ENCODE measurements at regions not wholly inside any gene's neighbourhood (a gene's known extent, or its start where the extent isn't known, plus 50 kb on each side); places are given as distances from the start of the nearest gene placed in this dataset.

DNA sequence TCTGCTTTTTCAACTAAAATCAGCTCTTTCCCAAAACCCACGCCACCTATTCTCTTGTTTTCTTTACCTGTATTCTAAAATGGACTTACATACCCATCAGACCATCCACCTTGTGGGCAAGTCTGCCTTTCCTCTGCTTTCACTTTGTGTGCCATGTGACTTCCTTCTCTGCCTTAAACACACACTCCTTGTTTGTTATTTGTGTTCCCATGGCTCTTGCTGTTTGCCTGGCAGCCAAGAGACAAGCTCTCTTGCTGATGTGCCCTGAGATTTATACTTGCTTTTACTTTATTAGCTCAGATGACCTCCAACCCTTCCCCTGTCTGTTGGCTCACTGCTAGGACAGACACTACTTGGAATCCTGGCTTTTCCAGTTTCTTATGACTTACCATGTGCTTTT is 309.7 kb upstream of the LRRTM4 start:
- Histone ChIP-seq H4K8ac (ENCODE audit: low read depth, low read length) (no peak overlapping the region), H3K4me3 (ENCODE audit: low read depth, low read length) (no peak overlapping the region), H3K14ac (ENCODE audit: low read length) (no peak overlapping the region), H3K4me1 (ENCODE audit: control insufficient read depth in 1 of 2, insufficient read depth in 2 of 2, low read length in 2 of 2) (no peaks in the 10 kb centered on the region), H3K9me3 (ENCODE audit: insufficient read depth, low read depth, low read length) (peaks cover 5% of the 10 kb centered on the region), H2BK5ac (ENCODE audit: low read depth, low read length, poor library complexity) (no peak overlapping the region), H3K4ac (ENCODE audit: low read depth, low read length) (no peak overlapping the region), H4K12ac (ENCODE audit: low read depth, low read length) (no peak overlapping the region), H3K18ac (ENCODE audit: low read length) (no peak overlapping the region), H2BK120ac (ENCODE audit: insufficient read depth, low read length, poor library complexity) (no peak overlapping the region), H2AK5ac (ENCODE audit: low read length) (no peak overlapping the region), H3K27ac (ENCODE audit: low read depth, low read length) (no peak overlapping the region), H3K9ac (ENCODE audit: low read length) (no peak overlapping the region), H3K36me3 (ENCODE audit: control insufficient read depth in 1 of 2, insufficient read depth in 2 of 2, low read length in 2 of 2) (peaks cover 0 to 3% of the 10 kb centered on the region in 2 experiments), H3K27me3 (ENCODE audit: insufficient read depth, low read length) (no peaks in the 10 kb centered on the region), H3K23ac (ENCODE audit: low read length) (no peak overlapping the region), H4K91ac (ENCODE audit: low read depth, low read length) (no peak overlapping the region), H3K4me2 (ENCODE audit: low read length) (no peak overlapping the region), H3K79me1 (ENCODE audit: low read length) (no peaks in the 10 kb centered on the region), H2BK12ac (ENCODE audit: low read length) (no peak overlapping the region), H3K79me2 (ENCODE audit: control insufficient read depth, insufficient read depth, low read length, poor library complexity) (no peaks in the 10 kb centered on the region), H2AFZ (ENCODE audit: insufficient read depth, low read length, poor library complexity) (no peak overlapping the region)
- no CpG with 5 or more reads among the region's 1 CpG for WGBS (ENCODE audit: extremely low coverage, insufficient coverage, insufficient read length)
- DNase-seq, result no peak

DNA sequence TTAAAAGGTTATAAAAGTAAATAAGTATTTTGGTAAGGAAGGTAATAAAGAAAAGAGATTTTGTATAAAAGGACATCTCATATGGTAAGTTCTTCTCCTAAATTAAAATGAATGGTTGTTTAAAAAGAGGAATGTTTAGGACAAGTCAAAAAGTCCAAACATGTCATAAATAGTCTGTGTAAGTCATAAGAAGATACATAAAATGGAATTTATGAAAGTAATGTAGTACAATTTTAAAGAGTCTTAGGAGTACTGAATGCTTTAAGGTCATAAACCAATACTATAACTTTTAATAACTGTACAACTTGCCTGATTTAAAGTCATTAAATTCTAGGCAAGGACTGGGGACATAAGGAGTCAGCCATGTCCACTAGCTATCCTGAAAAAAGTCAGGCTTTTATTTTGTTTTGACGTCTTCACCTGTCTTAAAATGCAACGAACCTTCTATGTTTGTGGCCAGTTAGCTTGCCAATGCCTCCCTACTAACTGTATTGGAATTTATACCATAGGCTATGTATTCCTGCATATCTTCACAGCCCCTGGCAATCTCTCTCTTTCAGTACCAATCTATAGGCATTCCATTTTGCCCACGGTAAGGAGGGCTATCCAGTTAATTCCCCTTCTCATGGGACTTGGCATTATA is 312.3 kb upstream of the LRRTM4 start:
- no peaks in the 10 kb centered on the region for H3K4me1 ChIP-seq (ENCODE audit: control insufficient read depth in 1 of 2, insufficient read depth in 2 of 2, low read length in 2 of 2)
- no peaks in the 10 kb centered on the region for H3K27me3 ChIP-seq (ENCODE audit: insufficient read depth, low read length)
- H3K4me2 ChIP-seq (ENCODE audit: low read length), result no peak overlapping the region
- no peak overlapping the region for H4K8ac ChIP-seq (ENCODE audit: low read depth, low read length)
- no peak overlapping the region for H3K14ac ChIP-seq (ENCODE audit: low read length)
- H3K9ac ChIP-seq (ENCODE audit: low read length), result no peak overlapping the region
- DNase-seq, result no peak
- H2AFZ ChIP-seq (ENCODE audit: insufficient read depth, low read length, poor library complexity), result no peak overlapping the region
- H3K79me1 ChIP-seq (ENCODE audit: low read length), result no peaks in the 10 kb centered on the region
- H3K36me3 ChIP-seq (ENCODE audit: control insufficient read depth in 1 of 2, insufficient read depth in 2 of 2, low read length in 2 of 2), result peaks cover 0 to 3% of the 10 kb centered on the region in 2 experiments
- no peak overlapping the region for H4K91ac ChIP-seq (ENCODE audit: low read depth, low read length)
- H2BK5ac ChIP-seq (ENCODE audit: low read depth, low read length, poor library complexity), result no peak overlapping the region
- no peak overlapping the region for H3K18ac ChIP-seq (ENCODE audit: low read length)
- WGBS (ENCODE audit: extremely low coverage, insufficient coverage, insufficient read length), result no CpG with 5 or more reads among the region's 3 CpGs
- no peak overlapping the region for H4K12ac ChIP-seq (ENCODE audit: low read depth, low read length)
- H3K79me2 ChIP-seq (ENCODE audit: control insufficient read depth, insufficient read depth, low read length, poor library complexity), result no peaks in the 10 kb centered on the region
- no peak overlapping the region for H3K4me3 ChIP-seq (ENCODE audit: low read depth, low read length)
- H3K4ac ChIP-seq (ENCODE audit: low read depth, low read length), result no peak overlapping the region
- H3K23ac ChIP-seq (ENCODE audit: low read length), result no peak overlapping the region
- H2BK12ac ChIP-seq (ENCODE audit: low read length), result no peak overlapping the region
- peaks cover 5% of the 10 kb centered on the region for H3K9me3 ChIP-seq (ENCODE audit: insufficient read depth, low read depth, low read length)
- no peak overlapping the region for H3K27ac ChIP-seq (ENCODE audit: low read depth, low read length)
- H2BK120ac ChIP-seq (ENCODE audit: insufficient read depth, low read length, poor library complexity), result no peak overlapping the region
- H2AK5ac ChIP-seq (ENCODE audit: low read length), result no peak overlapping the region

DNA sequence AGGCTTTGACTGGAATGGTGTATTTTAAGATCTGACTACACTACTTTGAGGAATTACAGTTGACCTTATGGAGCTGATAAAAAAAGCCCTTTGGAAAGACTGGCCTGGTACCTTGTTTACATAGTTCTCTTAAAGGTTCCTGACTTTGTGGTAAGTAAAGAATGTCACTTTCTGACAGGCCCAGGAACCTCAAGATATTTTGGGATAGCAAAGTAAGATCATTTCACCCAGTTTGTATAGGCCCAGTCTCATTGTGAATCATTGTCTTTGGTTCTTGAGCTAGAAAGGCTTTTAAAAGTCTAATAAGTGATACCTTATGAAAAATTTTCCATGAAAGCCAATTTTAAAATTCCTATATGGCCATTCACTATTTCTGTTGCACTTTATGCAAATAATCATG is 316.3 kb upstream of the LRRTM4 start:
- Histone ChIP-seq H3K4ac (ENCODE audit: low read depth, low read length) (no peak overlapping the region), H3K36me3 (ENCODE audit: control insufficient read depth in 1 of 2, insufficient read depth in 2 of 2, low read length in 2 of 2) (peaks cover 0 to 3% of the 10 kb centered on the region in 2 experiments), H4K91ac (ENCODE audit: low read depth, low read length) (no peak overlapping the region), H3K18ac (ENCODE audit: low read length) (no peak overlapping the region), H3K79me1 (ENCODE audit: low read length) (no peaks in the 10 kb centered on the region), H4K12ac (ENCODE audit: low read depth, low read length) (no peak overlapping the region), H3K4me2 (ENCODE audit: low read length) (no peak overlapping the region), H4K8ac (ENCODE audit: low read depth, low read length) (no peak overlapping the region), H3K23ac (ENCODE audit: low read length) (no peak overlapping the region), H3K14ac (ENCODE audit: low read length) (no peak overlapping the region), H2BK12ac (ENCODE audit: low read length) (no peak overlapping the region), H3K27me3 (ENCODE audit: insufficient read depth, low read length) (no peaks in the 10 kb centered on the region), H3K27ac (ENCODE audit: low read depth, low read length) (no peak overlapping the region), H2BK5ac (ENCODE audit: low read depth, low read length, poor library complexity) (no peak overlapping the region), H2AFZ (ENCODE audit: insufficient read depth, low read length, poor library complexity) (no peak overlapping the region), H3K9me3 (ENCODE audit: insufficient read depth, low read depth, low read length) (peaks cover 5% of the 10 kb centered on the region), H2AK5ac (ENCODE audit: low read length) (no peak overlapping the region), H3K79me2 (ENCODE audit: control insufficient read depth, insufficient read depth, low read length, poor library complexity) (no peaks in the 10 kb centered on the region), H3K4me1 (ENCODE audit: control insufficient read depth in 1 of 2, insufficient read depth in 2 of 2, low read length in 2 of 2) (no peaks in the 10 kb centered on the region), H3K9ac (ENCODE audit: low read length) (no peak overlapping the region), H3K4me3 (ENCODE audit: low read depth, low read length) (no peak overlapping the region), H2BK120ac (ENCODE audit: insufficient read depth, low read length, poor library complexity) (no peak overlapping the region)
- no peak for DNase-seq

DNA sequence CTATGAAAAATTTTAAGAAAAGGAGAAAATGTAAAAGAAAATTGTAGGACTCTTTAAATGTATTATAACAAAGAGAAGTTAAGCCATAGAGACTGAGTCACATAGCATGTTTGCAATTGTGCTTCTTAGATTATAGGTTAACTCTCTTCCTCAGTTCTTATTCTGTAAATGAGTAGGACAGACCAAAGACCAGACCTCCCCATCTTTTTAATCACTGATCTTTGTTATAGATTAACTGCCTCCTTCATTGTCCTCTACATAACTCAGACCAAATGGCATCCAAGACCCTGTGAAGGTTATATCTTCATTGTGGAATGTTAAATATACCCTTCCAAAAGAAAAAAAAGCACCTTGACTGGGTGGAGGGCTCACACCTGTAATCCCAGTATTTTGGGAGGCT is 316.9 kb upstream of the LRRTM4 start:
- no peaks in the 10 kb centered on the region for H3K27me3 ChIP-seq (ENCODE audit: insufficient read depth, low read length)
- no peak overlapping the region for H3K14ac ChIP-seq (ENCODE audit: low read length)
- H3K23ac ChIP-seq (ENCODE audit: low read length), result no peak overlapping the region
- no peak overlapping the region for H2BK120ac ChIP-seq (ENCODE audit: insufficient read depth, low read length, poor library complexity)
- H4K91ac ChIP-seq (ENCODE audit: low read depth, low read length), result no peak overlapping the region
- H3K36me3 ChIP-seq (ENCODE audit: control insufficient read depth in 1 of 2, insufficient read depth in 2 of 2, low read length in 2 of 2), result peaks cover 0 to 3% of the 10 kb centered on the region in 2 experiments
- no peak overlapping the region for H3K4me3 ChIP-seq (ENCODE audit: low read depth, low read length)
- H4K12ac ChIP-seq (ENCODE audit: low read depth, low read length), result no peak overlapping the region
- no peak overlapping the region for H2BK12ac ChIP-seq (ENCODE audit: low read length)
- peaks cover 5% of the 10 kb centered on the region for H3K9me3 ChIP-seq (ENCODE audit: insufficient read depth, low read depth, low read length)
- H3K79me2 ChIP-seq (ENCODE audit: control insufficient read depth, insufficient read depth, low read length, poor library complexity), result no peaks in the 10 kb centered on the region
- peak overlapping the region; percentile 31 for H2BK5ac ChIP-seq (ENCODE audit: low read depth, low read length, poor library complexity)
- no peak overlapping the region for H3K9ac ChIP-seq (ENCODE audit: low read length)
- H2AFZ ChIP-seq (ENCODE audit: insufficient read depth, low read length, poor library complexity), result no peak overlapping the region
- H4K8ac ChIP-seq (ENCODE audit: low read depth, low read length), result no peak overlapping the region
- H3K18ac ChIP-seq (ENCODE audit: low read length), result no peak overlapping the region
- no peak overlapping the region for H2AK5ac ChIP-seq (ENCODE audit: low read length)
- H3K79me1 ChIP-seq (ENCODE audit: low read length), result no peaks in the 10 kb centered on the region
- H3K4me1 ChIP-seq (ENCODE audit: control insufficient read depth in 1 of 2, insufficient read depth in 2 of 2, low read length in 2 of 2), result no peaks in the 10 kb centered on the region
- no peak for DNase-seq
- no peak overlapping the region for H3K4ac ChIP-seq (ENCODE audit: low read depth, low read length)
- no peak overlapping the region for H3K4me2 ChIP-seq (ENCODE audit: low read length)
- no peak overlapping the region for H3K27ac ChIP-seq (ENCODE audit: low read depth, low read length)

Data from trophoblast cell (in vitro differentiated cells and primary cell).